Loucy (cell line): ENCODE measurements at regions not wholly inside any gene's neighbourhood (a gene's known extent, or its start where the extent isn't known, plus 50 kb on each side); places are given as distances from the start of the nearest gene placed in this dataset.

Experiments
- H2AFZ ChIP-seq: fragments of 200-600 bp; sonication (generic); 2 replicates; pipeline ENCODE4 v1.6.0; 2016; ENCODE audit warnings: antibody characterized with exemption, mild to moderate bottlenecking, low read length, moderate library complexity
- H3F3A ChIP-seq: fragments of 200-600 bp; 2 replicates; pipeline ENCODE4 v1.6.0; 2016; ENCODE audit warnings: antibody characterized with exemption, low read depth, mild to moderate bottlenecking
- H3K27me3 ChIP-seq: fragments of 200-600 bp; sonication (generic); 2 replicates; pipeline ENCODE4 v1.6.1; 2014; ENCODE audit warnings: low read length, mild to moderate bottlenecking; ENCODE audit not compliant: insufficient read depth, poor library complexity, severe bottlenecking
- H3K36me3 ChIP-seq: fragments of 200-600 bp; sonication (generic); 2 replicates; pipeline ENCODE4 v1.6.1; 2016; ENCODE audit warnings: low read length; ENCODE audit not compliant: insufficient read depth
- H3K4me1 ChIP-seq: fragments of 200-600 bp; sonication (generic); 2 replicates; pipeline ENCODE4 v1.5.1; 2014; ENCODE audit warnings: low read length, mild to moderate bottlenecking; ENCODE audit not compliant: insufficient read depth, poor library complexity, severe bottlenecking
- H3K4me2 ChIP-seq: fragments of 200-600 bp; sonication (generic); 2 replicates; pipeline ENCODE4 v1.6.0; 2014; ENCODE audit warnings: antibody characterized with exemption, low read length, low read depth, mild to moderate bottlenecking; ENCODE audit not compliant: poor library complexity, severe bottlenecking
- H3K4me3 ChIP-seq: fragments of 200-600 bp; sonication (generic); 2 replicates; pipeline ENCODE4 v1.5.1; 2014; ENCODE audit warnings: low read length, mild to moderate bottlenecking, mixed read lengths; ENCODE audit not compliant: poor library complexity, severe bottlenecking
- H3K79me2 ChIP-seq: fragments of 200-600 bp; sonication (generic); 2 replicates; pipeline ENCODE4 v1.6.1; 2014; ENCODE audit warnings: low read length; ENCODE audit not compliant: insufficient read depth
- H3K9ac ChIP-seq: fragments of 200-600 bp; sonication (generic); 2 replicates; pipeline ENCODE4 v1.6.0; 2014; ENCODE audit warnings: mild to moderate bottlenecking, low read depth, low read length, moderate library complexity; ENCODE audit not compliant: poor library complexity, severe bottlenecking
- H3K9me2 ChIP-seq: fragments of 200-600 bp; sonication (generic); replicated peaks from 2 replicates; pipeline ENCODE4 v1.6.1; 2016; ENCODE audit warnings: low read depth, low read length, mixed read lengths
- H3K9me3 ChIP-seq: fragments of 200-600 bp; sonication (generic); 2 replicates; pipeline ENCODE4 v1.6.1; 2014; ENCODE audit warnings: mild to moderate bottlenecking, antibody characterized with exemption, low read length, low read depth; ENCODE audit not compliant: insufficient read depth
- H4K20me1 ChIP-seq: fragments of 200-600 bp; sonication (generic); 2 replicates; pipeline ENCODE4 v1.6.0; 2014; ENCODE audit warnings: antibody characterized with exemption, low read length, mild to moderate bottlenecking; ENCODE audit not compliant: insufficient read depth, poor library complexity, severe bottlenecking
- EZH2phosphoT487 ChIP-seq: fragments of 200-600 bp; IDR thresholded peaks from 2 replicates; pipeline ENCODE4 v1.6.1; 2018; ENCODE audit warnings: antibody characterized with exemption, mild to moderate bottlenecking, moderate library complexity, borderline replicate concordance
- TF ChIP-seq, protein P1 (sequence below): fragments of 200-600 bp; sonication (generic); conservative IDR thresholded peaks from 2 replicates; pipeline ENCODE4 v1.5.1; 2014; ENCODE audit warnings: mild to moderate bottlenecking, antibody characterized with exemption, low read length

DNA sequence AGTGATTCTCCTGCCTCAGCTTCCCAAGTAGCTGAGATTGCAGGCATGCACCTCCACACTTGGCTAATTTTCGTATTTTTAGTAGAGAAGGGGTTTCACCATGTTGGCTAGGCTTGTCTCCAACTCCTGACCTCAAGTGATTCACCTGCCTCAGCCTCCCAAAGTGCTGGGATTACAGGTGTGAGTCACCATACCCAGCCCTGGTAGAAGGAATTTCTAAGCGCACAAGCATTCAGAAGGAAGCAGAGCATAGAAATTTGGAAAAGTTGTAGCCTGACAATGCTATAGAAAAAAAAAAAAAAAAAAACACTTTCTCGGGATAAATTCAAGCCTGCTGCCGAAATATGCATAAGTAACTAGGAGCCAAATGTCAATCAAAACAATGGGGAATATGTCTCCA is 249.4 kb downstream of the GRB14 start:
- H3K36me3 ChIP-seq: no peaks in the 10 kb centered on the region
- no peaks in the 10 kb centered on the region for H3K9me2 ChIP-seq
- no peak overlapping the region for H3K4me2 ChIP-seq
- no peaks in the 10 kb centered on the region for H3F3A ChIP-seq
- no peak for TF ChIP-seq EZH2phosphoT487
- TF ChIP-seq, protein P1, sequence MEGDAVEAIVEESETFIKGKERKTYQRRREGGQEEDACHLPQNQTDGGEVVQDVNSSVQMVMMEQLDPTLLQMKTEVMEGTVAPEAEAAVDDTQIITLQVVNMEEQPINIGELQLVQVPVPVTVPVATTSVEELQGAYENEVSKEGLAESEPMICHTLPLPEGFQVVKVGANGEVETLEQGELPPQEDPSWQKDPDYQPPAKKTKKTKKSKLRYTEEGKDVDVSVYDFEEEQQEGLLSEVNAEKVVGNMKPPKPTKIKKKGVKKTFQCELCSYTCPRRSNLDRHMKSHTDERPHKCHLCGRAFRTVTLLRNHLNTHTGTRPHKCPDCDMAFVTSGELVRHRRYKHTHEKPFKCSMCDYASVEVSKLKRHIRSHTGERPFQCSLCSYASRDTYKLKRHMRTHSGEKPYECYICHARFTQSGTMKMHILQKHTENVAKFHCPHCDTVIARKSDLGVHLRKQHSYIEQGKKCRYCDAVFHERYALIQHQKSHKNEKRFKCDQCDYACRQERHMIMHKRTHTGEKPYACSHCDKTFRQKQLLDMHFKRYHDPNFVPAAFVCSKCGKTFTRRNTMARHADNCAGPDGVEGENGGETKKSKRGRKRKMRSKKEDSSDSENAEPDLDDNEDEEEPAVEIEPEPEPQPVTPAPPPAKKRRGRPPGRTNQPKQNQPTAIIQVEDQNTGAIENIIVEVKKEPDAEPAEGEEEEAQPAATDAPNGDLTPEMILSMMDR: no peak
- no peak overlapping the region for H3K9ac ChIP-seq
- no peak overlapping the region for H3K4me3 ChIP-seq
- no peaks in the 10 kb centered on the region for H3K4me1 ChIP-seq
- H3K27me3 ChIP-seq: no peaks in the 10 kb centered on the region
- no peak overlapping the region for H2AFZ ChIP-seq
- no peaks in the 10 kb centered on the region for H3K79me2 ChIP-seq
- H3K9me3 ChIP-seq: 0 out of 2 replicates have a peak, but pooled peaks cover 5% of the 10 kb centered on the region
- H4K20me1 ChIP-seq: no peaks in the 10 kb centered on the region

DNA sequence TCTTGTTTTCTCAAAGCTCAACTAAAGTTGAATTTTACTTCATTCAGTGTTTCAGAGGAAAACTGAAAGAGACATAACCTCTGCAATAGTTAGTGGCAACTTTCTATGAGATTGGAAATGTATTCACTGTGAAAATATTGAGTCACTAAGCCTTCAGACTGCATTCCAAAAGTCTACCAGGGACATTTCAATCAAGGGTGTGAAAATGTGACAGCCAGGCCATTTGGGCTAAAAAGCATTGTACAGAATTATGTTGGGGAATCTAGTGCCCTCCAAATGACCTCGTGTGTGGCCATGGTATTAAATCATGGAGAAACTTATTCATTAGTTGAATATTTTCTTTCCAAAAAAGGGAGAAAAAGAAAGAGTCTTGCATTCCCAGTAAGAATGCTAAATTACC is 251.9 kb downstream of the GRB14 start:
- Histone ChIP-seq H3K4me2 (no peak overlapping the region), H2AFZ (no peak overlapping the region), H3K9me2 (no peaks in the 10 kb centered on the region), H4K20me1 (no peaks in the 10 kb centered on the region), H3K79me2 (no peaks in the 10 kb centered on the region), H3K9ac (no peak overlapping the region), H3K36me3 (no peaks in the 10 kb centered on the region), H3K9me3 (0 out of 2 replicates have a peak, but pooled peaks cover 5% of the 10 kb centered on the region), H3K4me3 (no peak overlapping the region), H3F3A (no peaks in the 10 kb centered on the region), H3K4me1 (no peaks in the 10 kb centered on the region), H3K27me3 (no peaks in the 10 kb centered on the region)
- no peak for TF ChIP-seq EZH2phosphoT487
- TF ChIP-seq, protein P1: no peak

DNA sequence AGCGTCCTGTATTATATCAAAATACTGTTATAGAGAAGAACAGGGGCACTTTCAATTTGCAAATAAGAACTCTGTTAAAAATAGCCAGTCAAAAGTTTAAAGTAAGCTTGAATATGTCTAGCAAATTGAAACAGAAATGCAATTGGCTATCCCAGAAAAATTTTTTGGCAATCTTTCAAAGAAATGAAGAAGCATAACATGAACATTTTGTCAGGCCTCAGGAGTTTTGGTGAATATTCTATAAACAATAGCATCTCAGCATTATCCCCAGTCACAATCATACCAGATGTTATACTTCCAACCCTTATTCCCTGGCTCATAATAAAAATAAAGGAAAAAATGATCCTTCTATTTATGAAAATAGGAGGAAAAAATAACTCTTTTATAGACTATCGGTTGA is 252.4 kb downstream of the GRB14 start:
- Histone ChIP-seq H3K36me3 (no peaks in the 10 kb centered on the region), H2AFZ (no peak overlapping the region)
- no peak for TF ChIP-seq EZH2phosphoT487
- TF ChIP-seq, protein P1: no peak

More for the DNA sequence above, 252.4 kb downstream of the GRB14 start:
- 0 out of 2 replicates have a peak, but pooled peaks cover 5% of the 10 kb centered on the region for H3K9me3 ChIP-seq
- H3K9me2 ChIP-seq: no peaks in the 10 kb centered on the region
- no peaks in the 10 kb centered on the region for H3K4me1 ChIP-seq
- no peaks in the 10 kb centered on the region for H3K79me2 ChIP-seq
- H3K4me2 ChIP-seq: no peak overlapping the region
- no peak overlapping the region for H3K4me3 ChIP-seq
- no peaks in the 10 kb centered on the region for H3F3A ChIP-seq
- no peaks in the 10 kb centered on the region for H4K20me1 ChIP-seq
- H3K9ac ChIP-seq: no peak overlapping the region
- no peaks in the 10 kb centered on the region for H3K27me3 ChIP-seq
